GM12878 (cell line): ENCODE measurements at regions not wholly inside any gene's neighbourhood (a gene's known extent, or its start where the extent isn't known, plus 50 kb on each side); places are given as distances from the start of the nearest gene placed in this dataset.

ENCODE experiments used
- BHLHE40 ChIP-seq, 2 experiments: fragments of 450-650 bp in 1 of 2; IDR thresholded peaks; 2 replicates each; pipeline ENCODE4 v1.6.1; 2011 to 2017; ENCODE audit warnings: low read depth in 2 of 2, borderline replicate concordance in 1 of 2, improper control_type of control experiment in 1 of 2, low read length in 1 of 2, mild to moderate bottlenecking in 1 of 2
- KDM1A ChIP-seq: fragments of 200-600 bp; sonication (generic); IDR thresholded peaks from 2 replicates; pipeline ENCODE4 v1.6.1; 2016; ENCODE audit warnings: borderline replicate concordance
- PBX3 ChIP-seq: IDR thresholded peaks from 2 replicates; pipeline ENCODE4 v1.6.1; 2011; ENCODE audit warnings: mild to moderate bottlenecking, low read depth, low read length, moderate library complexity; ENCODE audit not compliant: insufficient replicate concordance

GRCh38 chr1:232404227-232404626, 225.7 kb downstream of the SIPA1L2 start:
- TF ChIP-seq BHLHE40 (IDR thresholded peaks at IDR 0.05; ENCODE audit: borderline replicate concordance in 1 of 2, low read depth in 2 of 2, low read length in 1 of 2), result no peak
- TF ChIP-seq PBX3, result no peak
- TF ChIP-seq KDM1A, result no peak
